H1 (cell line): ENCODE measurements at regions not wholly inside any gene's neighbourhood (a gene's known extent, or its start where the extent isn't known, plus 50 kb on each side); places are given as distances from the start of the nearest gene placed in this dataset.

ENCODE experiments used
- CTCF ChIA-PET: fragments of 300-600 bp; sonication (Branson Sonifier 250); formaldehyde crosslinking; loops from one replicate; lab custom pipeline; 2021; ENCODE audit not compliant: partially characterized antibody; lab: Charles Lee
- POLR2A ChIA-PET: fragments of 300-600 bp; sonication (Branson Sonifier 250); formaldehyde crosslinking; loops from one replicate; lab custom pipeline; 2021; ENCODE audit warnings: inconsistent platforms; ENCODE audit not compliant: partially characterized antibody; lab: Charles Lee
- DNase-seq, 2 experiments: peaks; one replicate each; pipeline versions ENCODE4 v3.0.0 to v3.0.0-alpha.2; 2010 to 2022; ENCODE audit warnings: low spot score in 2 of 2, low read depth in 1 of 2, mixed read lengths in 1 of 2
- FAIRE-seq: peaks from 2 replicates; lab custom pipeline; 2011; peaks lifted over from hg19 to GRCh38; lab: Jason Lieb, UNC
- H2AFZ ChIP-seq: 2 replicates; pipeline ENCODE4 v1.8.1; 2012; ENCODE audit warnings: low read length, inconsistent platforms
- H2AK5ac ChIP-seq: 2 replicates; pipeline ENCODE4 v1.6.1; 2013; ENCODE audit warnings: low read depth, low read length
- H2BK120ac ChIP-seq: replicated peaks from 2 replicates; pipeline ENCODE3; 2013; ENCODE audit warnings: low read depth, low read length, inconsistent platforms
- H2BK12ac ChIP-seq: 2 replicates; pipeline ENCODE4 v1.6.1; 2013; ENCODE audit warnings: low read depth, low read length
- H2BK15ac ChIP-seq: 2 replicates; pipeline ENCODE4 v1.6.1; 2013; ENCODE audit warnings: low read length
- H2BK20ac ChIP-seq: 2 replicates; pipeline ENCODE4 v1.6.1; 2013; ENCODE audit warnings: low read length
- H2BK5ac ChIP-seq: 2 replicates; pipeline ENCODE4 v1.6.1; 2013; ENCODE audit warnings: low read depth, low read length
- H3K14ac ChIP-seq: 2 replicates; pipeline ENCODE4 v1.6.1; 2013; ENCODE audit warnings: inconsistent platforms; ENCODE audit not compliant: insufficient read length
- H3K18ac ChIP-seq: 2 replicates; pipeline ENCODE4 v1.6.1; 2013; ENCODE audit warnings: low read length; ENCODE audit errors: extremely low read depth
- H3K23ac ChIP-seq: 2 replicates; pipeline ENCODE4 v1.6.1; 2013; ENCODE audit warnings: inconsistent platforms; ENCODE audit not compliant: insufficient read length
- H3K23me2 ChIP-seq: 2 replicates; pipeline ENCODE4 v1.6.1; 2013; ENCODE audit warnings: low read depth, low read length
- H3K27ac ChIP-seq: 2 replicates; pipeline ENCODE4 v1.6.1; 2011; ENCODE audit warnings: low read depth, low read length, inconsistent platforms
- H3K27me3 ChIP-seq, 4 experiments: replicated peaks in 1 of 4; 1 replicate in 1 of 4; 2 replicates in 3 of 4; pipeline versions ENCODE4 v1.6.1 to v1.8.1; 2011 to 2013; ENCODE audit warnings: low read length in 3 of 4, mild to moderate bottlenecking in 3 of 4, inconsistent platforms in 2 of 4, mixed read lengths in 2 of 4, moderate library complexity in 1 of 4; ENCODE audit not compliant: control insufficient read depth in 3 of 4, insufficient read depth in 3 of 4; ENCODE audit errors: extremely low read depth in 1 of 4
- H3K36me3 ChIP-seq, 4 experiments: 2 replicates each; pipeline versions ENCODE4 v1.6.1 to v1.8.1; 2011 to 2013; ENCODE audit warnings: mild to moderate bottlenecking in 4 of 4, low read length in 3 of 4, moderate library complexity in 2 of 4, control low read depth in 1 of 4, inconsistent platforms in 1 of 4; ENCODE audit not compliant: insufficient read depth in 4 of 4, control insufficient read depth in 2 of 4
- H3K4ac ChIP-seq: replicated peaks from 2 replicates; pipeline ENCODE3; 2013; ENCODE audit warnings: low read length, low read depth, mixed read lengths, inconsistent platforms; ENCODE audit not compliant: insufficient read length
- H3K4me1 ChIP-seq, 4 experiments: replicated peaks in 1 of 4; 1 replicate in 1 of 4; 2 replicates in 3 of 4; pipeline versions ENCODE4 v1.6.1 to v1.8.1; 2011 to 2013; ENCODE audit warnings: low read length in 3 of 4, inconsistent platforms in 2 of 4, mixed read lengths in 1 of 4; ENCODE audit not compliant: insufficient read depth in 4 of 4, control insufficient read depth in 3 of 4
- H3K4me2 ChIP-seq, 2 experiments: 2 replicates each; pipeline versions ENCODE4 v1.6.1 to v1.8.1; 2011 to 2013; ENCODE audit warnings: low read depth in 2 of 2, low read length in 2 of 2, control low read depth in 1 of 2, inconsistent platforms in 1 of 2, mild to moderate bottlenecking in 1 of 2; ENCODE audit not compliant: insufficient read depth in 1 of 2
- H3K4me3 ChIP-seq, 4 experiments: fragments of 200-600, 300-600 bp in 1 of 4; sonication (generic), shearing (Covaris generic), sonication (Bioruptor Twin) in 1 of 4; 2 replicates each; pipeline versions ENCODE4 v1.5.1 to v1.8.1; 2011 to 2016; ENCODE audit warnings: low read length in 4 of 4, low read depth in 3 of 4, control low read depth in 2 of 4, inconsistent platforms in 2 of 4, mild to moderate bottlenecking in 2 of 4, mixed read lengths in 1 of 4, moderate library complexity in 1 of 4; ENCODE audit not compliant: insufficient read depth in 2 of 4; ENCODE audit errors: extremely low read depth in 1 of 4
- H3K56ac ChIP-seq: replicated peaks from 2 replicates; pipeline ENCODE3; 2013; ENCODE audit warnings: low read depth, mild to moderate bottlenecking, mixed read lengths, low read length, inconsistent platforms; ENCODE audit not compliant: insufficient read length
- H3K79me1 ChIP-seq: 2 replicates; pipeline ENCODE4 v1.6.1; 2013; ENCODE audit warnings: low read depth, low read length, control low read depth
- H3K79me2 ChIP-seq, 2 experiments: 2 replicates each; pipeline versions ENCODE4 v1.6.1 to v1.8.1; 2012 to 2013; ENCODE audit warnings: low read length in 2 of 2, mild to moderate bottlenecking in 2 of 2, inconsistent platforms in 1 of 2; ENCODE audit not compliant: insufficient read depth in 2 of 2, control insufficient read depth in 1 of 2
- H3K9ac ChIP-seq, 4 experiments: replicated peaks in 1 of 4; 1 replicate in 1 of 4; 2 replicates in 3 of 4; pipeline versions ENCODE4 v1.6.1 to v1.8.1; 2011 to 2013; ENCODE audit warnings: low read depth in 3 of 4, low read length in 3 of 4, control low read depth in 2 of 4, mild to moderate bottlenecking in 2 of 4, moderate library complexity in 2 of 4, inconsistent platforms in 1 of 4; ENCODE audit errors: extremely low read depth in 1 of 4
- H3K9me3 ChIP-seq, 2 experiments: 2 replicates each; pipeline versions ENCODE4 v1.6.1 to v1.8.1; 2012 to 2013; ENCODE audit warnings: mild to moderate bottlenecking in 2 of 2, moderate library complexity in 2 of 2, control low read depth in 1 of 2, inconsistent platforms in 1 of 2, low read depth in 1 of 2, low read length in 1 of 2, mixed read lengths in 1 of 2; ENCODE audit not compliant: insufficient read depth in 2 of 2
- H4K20me1 ChIP-seq, 2 experiments: replicated peaks in 1 of 2; 2 replicates each; pipeline versions ENCODE3 to v1.8.1; 2011 to 2013; ENCODE audit warnings: inconsistent platforms in 2 of 2, low read length in 2 of 2, mild to moderate bottlenecking in 1 of 2; ENCODE audit not compliant: insufficient read depth in 2 of 2, control insufficient read depth in 1 of 2
- H4K5ac ChIP-seq: 2 replicates; pipeline ENCODE4 v1.6.1; 2013; ENCODE audit warnings: low read length, low read depth, mixed read lengths, inconsistent platforms; ENCODE audit not compliant: insufficient read length
- H4K8ac ChIP-seq: 2 replicates; pipeline ENCODE4 v1.8.0; 2013; ENCODE audit warnings: mild to moderate bottlenecking, moderate library complexity, low read length, inconsistent platforms; ENCODE audit not compliant: insufficient read depth; ENCODE audit errors: extremely low read depth
- H4K91ac ChIP-seq: replicated peaks from 2 replicates; pipeline ENCODE3; 2013; ENCODE audit warnings: low read length, mixed read lengths, inconsistent platforms; ENCODE audit not compliant: insufficient read length
- KDM5A ChIP-seq: fragments of 200-600 bp; IDR thresholded peaks from 2 replicates; pipeline ENCODE4 v1.7.1; 2012; ENCODE audit warnings: mild to moderate bottlenecking, low read length, inconsistent platforms, mixed read lengths
- TBP ChIP-seq: IDR thresholded peaks from 2 replicates; pipeline ENCODE4 v1.6.1; 2011; ENCODE audit warnings: low read depth, low read length, improper control_type of control experiment

DNA sequence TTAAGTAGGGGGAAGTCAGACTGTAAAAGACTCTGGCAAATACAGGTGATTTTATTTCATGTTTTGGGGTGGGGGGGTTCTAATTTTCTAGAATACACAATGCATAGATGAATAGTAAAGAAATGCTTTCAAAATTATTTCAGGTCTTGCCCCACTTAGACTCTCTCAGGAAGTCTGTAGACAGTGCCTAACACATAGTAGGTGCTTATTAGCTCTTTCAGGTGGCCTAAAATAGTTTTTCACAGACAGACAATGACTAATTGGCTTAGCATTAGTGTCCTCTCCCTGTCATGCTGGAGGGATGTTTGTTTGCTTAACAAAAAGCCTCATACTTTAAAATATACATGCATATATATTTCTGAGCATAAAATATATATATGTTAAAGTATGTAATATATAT is 366.0 kb downstream of the SOX9 start:
- no peak overlapping the region for H2BK15ac ChIP-seq
- H3K14ac ChIP-seq = no peak overlapping the region
- no peaks in the 10 kb centered on the region; a peak in 1 of 7 replicates for H3K4me1 ChIP-seq
- TF ChIP-seq TBP (no peak), KDM5A (no peak)
- no peak overlapping the region for H2BK20ac ChIP-seq
- H3K4ac ChIP-seq = peak overlapping the region; percentile 84
- no peak overlapping the region for H4K91ac ChIP-seq
- no peaks in the 10 kb centered on the region for H3K79me1 ChIP-seq
- no peak overlapping the region for H4K5ac ChIP-seq
- no peak overlapping the region for H2BK5ac ChIP-seq
- H3K27me3 ChIP-seq = no peaks in the 10 kb centered on the region
- H3K9ac ChIP-seq = no peak overlapping the region
- H3K23me2 ChIP-seq = no peaks in the 10 kb centered on the region
- no peak for FAIRE-seq
- no peak overlapping the region for H2BK12ac ChIP-seq
- H3K79me2 ChIP-seq = no peaks in the 10 kb centered on the region
- H2BK120ac ChIP-seq = no peak overlapping the region
- H3K9me3 ChIP-seq = no peaks in the 10 kb centered on the region
- no peak overlapping the region for H2AFZ ChIP-seq
- no peak overlapping the region for H2AK5ac ChIP-seq
- H3K36me3 ChIP-seq = no peaks in the 10 kb centered on the region
- no peak overlapping the region for H3K4me3 ChIP-seq
- H3K18ac ChIP-seq = no peak overlapping the region
- no peak overlapping the region for H4K8ac ChIP-seq
- no peak overlapping the region for H3K27ac ChIP-seq
- H3K56ac ChIP-seq = no peak overlapping the region
- no peaks in the 10 kb centered on the region for H4K20me1 ChIP-seq
- no peak for DNase-seq
- H3K4me2 ChIP-seq = no peak overlapping the region
- no peak overlapping the region for H3K23ac ChIP-seq
- POLR2A ChIA-PET = no interaction called here
- CTCF ChIA-PET = interaction anchor here (1.0 to 2.1 kb wide), 2 partner anchors 13 to 56 kb away, joined by 4 to 5 read pairs; no protein-coding TSS in a partner anchor
